T-helper 2 cell treated with Interferon-gamma antibody and Interleukin-4, amounts not matched to agents 100 ng/mL and 5 ng/mL, for 36 hours (primary cell): ENCODE measurements at regions not wholly inside any gene's neighbourhood (a gene's known extent, or its start where the extent isn't known, plus 50 kb on each side); places are given as distances from the start of the nearest gene placed in this dataset.
"Not testable (repeated sequence)": the region's sequence is repeated elsewhere in the genome, so short reads cannot be mapped to it uniquely, and the experiment has no call there.

Source experiments
- intact Hi-C: fragments of 100-400 bp; cut with micrococcal nuclease; formaldehyde crosslinking; loops from one replicate; pipeline ENCODE4 v1.15.1; 2023

GRCh38 chr6:67909354-67909753 lies 725.7 kb upstream of the ADGRB3 start:
- intact Hi-C loops, result no loop called here

GRCh38 chr6:67908379-67908778 lies 726.7 kb upstream of the ADGRB3 start:
- intact Hi-C loops, result no loop called here

GRCh38 chr6:67904735-67905134 lies 730.3 kb upstream of the ADGRB3 start:
- intact Hi-C loops, result not testable (repeated sequence)

GRCh38 chr6:67898875-67899274 lies 736.2 kb upstream of the ADGRB3 start:
- intact Hi-C loops, result no loop called here

DNA sequence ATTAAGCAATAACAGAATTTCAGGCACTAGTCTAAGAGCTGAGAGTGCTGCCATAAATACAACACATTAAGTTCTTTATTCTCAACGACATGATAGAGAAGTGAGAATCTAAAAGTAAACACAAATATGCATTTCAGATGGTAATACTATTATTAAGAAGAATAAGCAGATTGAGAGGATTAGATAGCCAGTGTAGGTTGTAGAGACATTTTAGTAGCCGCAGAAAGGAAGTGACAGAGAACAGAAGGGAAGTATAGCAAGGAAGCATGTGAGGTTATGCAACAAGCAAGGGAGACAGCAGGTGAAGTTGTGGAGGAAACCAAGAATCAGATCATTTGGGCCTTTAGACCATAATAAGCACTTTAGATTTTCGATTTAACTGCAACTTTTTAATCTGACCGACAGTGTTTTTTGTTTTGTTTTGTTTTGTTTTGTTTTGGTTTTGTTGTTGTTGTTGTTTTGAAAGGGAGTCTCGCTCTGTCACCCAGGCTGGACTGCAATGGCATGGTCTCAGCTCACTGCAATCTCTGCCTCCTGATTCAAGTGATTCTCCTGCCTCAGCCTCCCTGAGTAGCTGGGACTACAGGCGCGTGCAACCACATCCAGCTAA lies 737.0 kb upstream of the ADGRB3 start:
- intact Hi-C loops, result no loop called here

GRCh38 chr6:67896476-67896875 lies 738.6 kb upstream of the ADGRB3 start:
- intact Hi-C loops, result no loop called here

DNA sequence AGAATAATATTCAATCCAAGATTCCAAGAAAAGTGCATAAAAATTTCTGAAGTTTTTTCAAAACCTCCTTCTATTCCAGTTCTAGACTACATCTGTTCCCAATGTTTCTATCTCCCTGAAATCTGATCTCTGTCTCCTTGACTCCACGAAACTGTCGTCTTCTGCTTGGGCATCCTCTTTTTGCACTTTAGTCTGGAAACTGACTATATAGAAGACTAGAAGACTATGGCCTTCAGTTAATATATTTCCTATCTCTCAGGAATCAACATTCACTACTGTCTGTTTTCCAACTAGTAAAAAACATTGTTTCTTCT lies 745.4 kb upstream of the ADGRB3 start:
- intact Hi-C loops, result no loop called here

DNA sequence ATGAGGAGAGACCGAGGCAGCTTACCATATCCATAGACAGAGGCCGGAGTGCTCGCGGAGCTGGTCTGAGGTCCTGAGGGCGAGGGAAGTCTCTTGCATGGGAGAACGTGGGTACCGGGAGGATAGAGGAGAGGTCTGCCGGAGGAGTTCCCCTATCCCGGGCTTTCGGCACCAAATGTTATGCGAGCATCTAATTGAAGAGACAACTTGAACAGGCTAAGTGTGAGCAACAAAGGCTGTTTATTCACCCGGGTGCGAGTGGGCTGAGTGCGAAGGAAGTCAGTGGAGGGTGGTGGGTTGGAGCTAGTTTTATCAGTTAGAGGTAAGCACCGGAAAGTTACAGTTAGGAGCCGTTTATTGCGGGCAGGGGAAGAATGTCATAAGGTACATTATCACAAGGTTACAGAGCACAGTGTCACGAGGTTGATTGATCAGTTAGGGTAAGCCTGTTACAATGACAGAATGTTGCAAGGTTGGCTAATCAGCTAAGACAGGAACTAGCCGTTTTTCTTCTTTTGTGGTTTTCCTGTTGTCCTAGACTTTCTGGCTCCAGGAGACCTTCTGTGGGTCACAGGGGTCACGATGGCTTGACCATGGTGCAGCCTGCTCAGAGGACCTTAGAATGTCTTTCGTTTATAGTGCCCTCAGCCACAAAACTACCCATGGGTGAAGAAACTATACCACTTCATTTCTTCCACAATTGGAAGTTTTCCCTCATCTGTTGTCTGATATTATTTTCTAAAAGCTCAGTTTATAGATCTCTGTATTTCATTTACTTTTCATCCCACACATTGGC lies 746.0 kb upstream of the ADGRB3 start:
- intact Hi-C loops, result no loop called here

DNA sequence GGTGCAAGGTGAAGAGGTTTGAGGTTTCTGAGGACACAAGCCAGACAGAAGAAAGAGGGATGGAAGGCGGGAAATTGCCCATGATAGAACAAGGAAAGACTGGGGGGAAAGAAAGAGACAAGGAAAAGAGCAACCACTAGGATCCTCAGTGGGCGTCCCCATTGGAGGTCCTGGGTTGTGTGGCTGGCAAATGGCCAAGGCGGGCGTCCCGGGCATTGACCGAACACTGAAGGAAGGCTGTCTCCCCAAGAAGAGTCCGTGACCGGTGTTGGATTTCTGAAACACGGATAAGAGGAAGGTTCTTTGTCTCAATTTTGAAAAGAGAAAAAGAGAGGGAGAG lies 746.6 kb upstream of the ADGRB3 start:
- intact Hi-C loops, result no loop called here

DNA sequence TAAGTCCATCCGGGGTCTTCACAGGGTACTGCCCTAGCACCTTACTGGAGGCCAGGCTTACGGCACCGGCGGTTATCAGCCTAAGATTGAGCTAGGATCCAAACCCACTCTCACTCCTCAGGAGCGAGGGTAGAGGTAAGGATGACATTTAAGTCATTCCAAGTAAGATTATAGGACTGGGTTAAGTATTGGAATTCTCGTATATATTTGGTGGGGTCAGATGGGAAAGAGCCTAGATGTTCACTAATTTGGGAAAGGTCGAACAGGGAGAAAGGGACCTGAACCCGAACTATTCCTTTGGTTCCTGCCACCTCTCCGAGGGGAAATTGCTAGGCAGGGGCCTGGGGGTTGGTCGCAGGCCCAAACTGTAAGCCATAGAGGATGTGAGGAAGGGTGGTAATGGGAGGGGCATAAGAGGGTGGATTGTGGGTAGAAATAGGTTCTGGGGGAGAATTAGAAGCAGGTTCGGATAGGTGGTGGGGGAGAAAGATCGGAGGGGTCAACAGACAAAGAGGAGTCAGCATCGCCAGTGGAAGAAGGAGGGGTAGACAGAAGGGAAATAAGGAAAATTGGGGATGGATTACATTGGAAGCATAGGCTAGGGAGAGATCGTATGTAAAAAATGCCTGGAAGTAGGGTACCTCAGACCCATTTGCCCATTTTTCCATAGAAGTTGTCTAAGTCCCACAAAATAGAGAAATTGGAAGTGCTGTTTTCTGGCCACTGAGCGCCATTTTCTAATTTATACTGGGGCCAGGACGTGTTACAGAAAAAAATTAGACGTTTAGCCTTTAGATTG lies 747.1 kb upstream of the ADGRB3 start:
- intact Hi-C loops, result no loop called here

DNA sequence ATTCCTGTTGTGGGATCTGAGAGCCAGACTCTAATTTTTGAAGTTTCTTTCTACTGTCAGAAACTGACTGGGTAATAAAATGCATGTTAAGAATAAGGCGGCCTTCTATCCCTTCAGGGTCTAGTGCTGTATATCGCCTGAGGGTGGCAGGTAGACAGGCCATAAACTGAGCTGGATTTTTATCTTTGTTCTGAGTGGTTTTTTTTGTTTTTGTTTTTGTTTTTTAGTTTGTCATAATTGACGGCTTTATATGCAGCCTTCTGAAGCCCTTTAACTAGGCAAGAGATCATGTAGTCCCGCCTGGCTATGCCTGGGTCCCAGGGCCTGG lies 747.7 kb upstream of the ADGRB3 start:
- intact Hi-C loops, result no loop called here

DNA sequence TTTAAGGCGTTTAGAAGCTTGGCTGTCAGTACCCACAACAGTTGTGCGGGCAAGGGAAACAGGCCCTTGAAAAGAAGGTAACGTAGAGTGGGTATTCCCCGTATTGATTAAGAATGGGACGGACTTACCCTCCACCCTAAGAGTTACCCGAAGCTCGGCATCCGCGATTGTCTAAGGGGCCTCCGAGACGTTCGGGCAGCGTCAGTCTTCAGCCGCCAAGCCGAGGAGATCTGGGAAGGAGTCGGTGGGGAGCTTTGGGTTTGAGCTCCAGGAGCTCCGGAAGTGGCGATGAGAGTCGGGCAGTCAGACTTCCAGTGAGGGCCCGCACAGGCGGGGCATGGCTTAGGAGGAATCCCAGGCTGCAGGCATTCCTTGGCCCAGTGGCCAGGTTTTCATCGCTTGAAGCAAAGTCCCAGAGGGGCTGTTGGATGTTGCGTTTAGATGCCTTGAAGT lies 748.2 kb upstream of the ADGRB3 start:
- intact Hi-C loops, result no loop called here

DNA sequence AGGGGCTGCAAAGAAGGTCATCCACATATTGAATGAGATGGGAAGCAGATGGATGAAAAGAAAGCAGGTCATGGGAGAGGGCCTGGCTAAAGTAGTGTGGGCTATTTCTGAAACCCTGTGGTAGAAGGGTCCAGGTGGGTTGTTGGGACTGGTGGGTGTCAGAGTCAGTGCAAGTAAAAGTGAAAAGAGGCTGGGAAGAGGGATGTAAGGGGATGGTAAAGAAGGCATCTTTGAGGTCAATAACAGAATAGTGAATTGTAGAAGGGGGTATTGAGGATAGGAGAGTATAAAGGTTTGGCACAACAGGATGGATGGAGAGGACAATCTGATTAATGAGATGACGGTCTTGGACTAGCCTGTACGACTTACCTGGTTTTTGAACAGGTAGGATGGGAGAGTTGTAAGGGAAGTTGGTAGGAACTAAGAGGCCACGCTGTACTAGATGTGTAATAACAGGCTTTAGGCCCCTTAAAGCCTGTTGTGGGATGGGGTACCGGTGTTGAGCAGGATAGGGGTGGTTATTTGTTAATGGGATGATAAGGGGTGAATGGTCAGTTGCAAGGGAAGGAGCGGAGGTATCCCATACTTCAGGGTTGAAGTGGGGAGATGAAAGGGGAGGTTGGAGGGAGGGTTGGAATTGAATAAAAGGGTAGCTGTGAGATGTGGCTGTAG lies 748.9 kb upstream of the ADGRB3 start:
- intact Hi-C loops, result no loop called here

GRCh38 chr6:67885081-67886033 lies 749.7 kb upstream of the ADGRB3 start:
- intact Hi-C loops, result no loop called here

GRCh38 chr6:67884442-67884841 lies 750.6 kb upstream of the ADGRB3 start:
- intact Hi-C loops, result no loop called here

DNA sequence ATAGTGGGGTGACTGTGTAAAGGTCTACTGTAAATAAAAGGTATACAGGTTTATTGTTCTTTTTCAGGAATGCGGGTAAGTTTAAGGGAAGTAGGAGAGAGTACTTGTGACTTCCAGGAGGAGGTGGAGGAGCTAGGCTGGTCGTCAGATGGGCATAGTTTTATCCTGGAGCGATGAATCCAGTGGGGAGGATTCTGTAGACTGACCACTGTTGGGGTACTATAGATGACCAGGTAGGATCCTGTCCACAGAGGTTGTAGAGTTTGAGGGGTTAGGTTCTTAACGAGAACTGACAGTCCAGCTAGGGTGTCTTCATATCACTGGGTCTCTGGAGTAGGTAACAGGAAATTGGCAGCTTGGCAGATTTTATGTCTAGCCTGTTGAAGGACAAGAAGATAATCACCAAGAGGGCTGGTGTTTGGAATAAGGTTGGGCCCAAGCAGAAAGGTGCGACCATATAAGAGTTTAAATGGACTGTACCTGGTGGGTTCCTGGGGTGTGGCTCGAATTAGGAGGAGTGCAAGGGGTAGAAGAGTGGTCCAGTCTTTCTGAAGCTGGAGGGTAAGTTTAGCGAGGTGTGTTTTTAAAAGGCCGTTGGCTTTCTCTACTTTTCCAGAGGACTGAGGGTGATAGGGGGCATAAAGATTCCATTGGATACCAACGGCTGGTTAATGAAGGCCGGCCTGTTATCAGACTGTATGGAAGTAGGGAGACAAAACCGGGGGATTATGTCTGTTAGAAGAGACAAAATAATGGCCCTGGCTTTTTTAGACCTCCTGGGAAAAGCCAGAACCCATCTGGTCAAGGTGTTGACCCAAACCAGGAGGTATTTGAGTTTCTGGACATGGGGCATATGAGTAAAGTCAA lies 751.3 kb upstream of the ADGRB3 start:
- intact Hi-C loops, result no loop called here

- intact Hi-C loops, result no loop called here
These were observed 752.4 kb upstream of the ADGRB3 start for GRCh38 chr6:67882436-67883311.

GRCh38 chr6:67881706-67882065 lies 753.4 kb upstream of the ADGRB3 start:
- intact Hi-C loops, result no loop called here
